ENCODE measurements at regions not wholly inside any gene's neighbourhood (a gene's known extent, or its start where the extent isn't known, plus 50 kb on each side); places are given as distances from the start of the nearest gene placed in this dataset.

GRCh38 chr14:65854215-65854614, 441.7 kb downstream of the FUT8 start (continued):
- TF ChIP-seq ZNF462 (CRISPR knock-in tag; IDR thresholded peaks at IDR 0.05), result no peak
- no peak for TF ChIP-seq JUNB (IDR thresholded peaks at IDR 0.05; ENCODE audit: unreplicated experiment)
- no peak for TF ChIP-seq NANOG (IDR thresholded peaks at IDR 0.05; ENCODE audit: borderline replicate concordance)
- no peak for TF ChIP-seq CTCF (conservative IDR thresholded peaks at IDR 0.05; ENCODE audit: low read depth in 2 of 2)
- TF ChIP-seq ZNF114 (CRISPR knock-in tag; IDR thresholded peaks at IDR 0.05), result no peak

- no peak for TF ChIP-seq STAT1 (IDR thresholded peaks at IDR 0.05; ENCODE audit: unreplicated experiment)
- no peak for TF ChIP-seq POLR2AphosphoS5 (IDR thresholded peaks at IDR 0.05; ENCODE audit: low read depth)
- TF ChIP-seq JUNB (IDR thresholded peaks at IDR 0.05; ENCODE audit: unreplicated experiment), result no peak
- TF ChIP-seq NANOG (IDR thresholded peaks at IDR 0.05; ENCODE audit: borderline replicate concordance), result no peak
- TF ChIP-seq ZNF331 (CRISPR knock-in tag; IDR thresholded peaks at IDR 0.05; ENCODE audit: low read depth), result no peak
- no peak for TF ChIP-seq ETS1 (IDR thresholded peaks at IDR 0.05)
- Mint-ChIP-seq H3K9me3 (peaks cover 21% of the 10 kb centered on the region), H3K27ac (no peak overlapping the region), H3K36me3 (ENCODE audit: low read depth) (peaks cover 14% of the 10 kb centered on the region; the same call in 2 of the 3 replicates), H3K27me3 (ENCODE audit: insufficient read depth, low read depth, poor library complexity) (peaks cover 1% of the 10 kb centered on the region), H3K4me1 (no peaks in the 10 kb centered on the region; the same call in 2 of the 3 replicates), H3K4me3 (no peak overlapping the region)
- Histone ChIP-seq H3K79me2 (replicated peaks; ENCODE audit: insufficient read depth) (no peaks in the 10 kb centered on the region), H3K36me3 (ENCODE audit: insufficient read depth) (no peaks in the 10 kb centered on the region), H3K4me2 (no peak overlapping the region), H3K4me1 (ENCODE audit: insufficient read depth) (no peaks in the 10 kb centered on the region), H3K27ac (ENCODE audit: low read depth) (no peak overlapping the region), H3K4me3 (no peak overlapping the region), H3K9me2 (ENCODE audit: insufficient read depth) (peaks cover 3% of the 10 kb centered on the region; the same call in 1 of the 2 replicates), H3K27me3 (ENCODE audit: insufficient read depth) (no peaks in the 10 kb centered on the region), H3F3A (replicated peaks; ENCODE audit: low read depth) (no peaks in the 10 kb centered on the region), H2AFZ (no peak overlapping the region), H4K20me1 (replicated peaks; ENCODE audit: insufficient read depth) (no peaks in the 10 kb centered on the region)
- DNase-seq (ENCODE audit: low spot score) (no peak), ATAC-seq (no peak)
Observed at GRCh38 chr14:65860956-65861611, 448.6 kb downstream of the FUT8 start.
